Activated CD4-positive, alpha-beta T cell treated with anti-CD3 and anti-CD28 coated beads, Interleukin-10, Interleukin-2, amounts not matched to agents 100 ng/mL and 50 ng/mL, durations not matched to agents 16 hours and 8 hours (primary cell): ENCODE measurements at regions not wholly inside any gene's neighbourhood (a gene's known extent, or its start where the extent isn't known, plus 50 kb on each side); places are given as distances from the start of the nearest gene placed in this dataset.
"Not testable (repeated sequence)": the region's sequence is repeated elsewhere in the genome, so short reads cannot be mapped to it uniquely, and the experiment has no call there.

Source experiments
- DNase-seq: peaks from one replicate; pipeline ENCODE4 v3.0.0-alpha.2; 2020

- no peak for DNase-seq
Measured at GRCh38 chr5:145562931-145563330, 272.2 kb downstream of the PRELID2 start.

- DNase-seq, result no peak
Measured at GRCh38 chr5:145558288-145558687, 276.9 kb downstream of the PRELID2 start.

- DNase-seq, result no peak
Measured at GRCh38 chr5:145557345-145557744, 277.8 kb downstream of the PRELID2 start.

- DNase-seq, result no peak
Measured at GRCh38 chr5:145554399-145554798, 280.7 kb downstream of the PRELID2 start.

- DNase-seq, result no peak
Measured at GRCh38 chr5:145553177-145553576, 282.0 kb downstream of the PRELID2 start.

- DNase-seq, result no peak
Measured at GRCh38 chr5:145551714-145552113, 283.4 kb downstream of the PRELID2 start.

GRCh38 chr5:145548097-145548496 is 287.0 kb downstream of the PRELID2 start:
- DNase-seq, result no peak

GRCh38 chr5:145544401-145544800 is 290.7 kb downstream of the PRELID2 start:
- DNase-seq, result no peak

- no peak for DNase-seq
Measured at GRCh38 chr5:145543968-145544367, 291.2 kb downstream of the PRELID2 start.

GRCh38 chr5:145540375-145540774 is 294.8 kb downstream of the PRELID2 start:
- no peak for DNase-seq

GRCh38 chr5:145539201-145539600 is 295.9 kb downstream of the PRELID2 start:
- no peak for DNase-seq

GRCh38 chr5:145536133-145536532 is 299.0 kb downstream of the PRELID2 start:
- no peak for DNase-seq

GRCh38 chr5:145531038-145531734 is 304.0 kb downstream of the PRELID2 start:
- no peak for DNase-seq

- DNase-seq, result no peak
Measured at GRCh38 chr5:145521523-145521922, 313.6 kb downstream of the PRELID2 start.

GRCh38 chr5:145521066-145521465 is 314.1 kb downstream of the PRELID2 start:
- no peak for DNase-seq

GRCh38 chr5:145520335-145520734 is 314.8 kb downstream of the PRELID2 start:
- no peak for DNase-seq

- DNase-seq, result not testable (repeated sequence)
Measured at GRCh38 chr5:145517588-145517987, 317.6 kb downstream of the PRELID2 start.

GRCh38 chr5:145511351-145511750 is 323.8 kb downstream of the PRELID2 start:
- no peak for DNase-seq

- no peak for DNase-seq
Measured at GRCh38 chr5:145510769-145511168, 324.4 kb downstream of the PRELID2 start.

GRCh38 chr5:145510324-145510723 is 324.8 kb downstream of the PRELID2 start:
- DNase-seq, result no peak

GRCh38 chr5:145509336-145510136 is 325.6 kb downstream of the PRELID2 start:
- no peak for DNase-seq

- no peak for DNase-seq
Measured at GRCh38 chr5:145506185-145506850, 328.8 kb downstream of the PRELID2 start.

- no peak for DNase-seq
Measured at GRCh38 chr5:145502906-145503305, 332.2 kb downstream of the PRELID2 start.

GRCh38 chr5:145500710-145501109 is 334.4 kb downstream of the PRELID2 start:
- no peak for DNase-seq
